Adrenal gland (tissue), 9 donors: ENCODE measurements at regions not wholly inside any gene's neighbourhood (a gene's known extent, or its start where the extent isn't known, plus 50 kb on each side); places are given as distances from the start of the nearest gene placed in this dataset.

ENCODE experiments used
- DNase-seq, 7 donors: peaks; one replicate each; pipeline ENCODE4 v3.0.0-alpha.2; 2019 to 2020
- H3K27ac ChIP-seq, 5 donors: fragments of 200-600 bp; sonication (generic) in 4 of 5; 1 replicate in 3 of 5; 2 replicates in 2 of 5; pipeline versions ENCODE4 v1.5.1 to v1.8.0; 2016 to 2020; ENCODE audit warnings: mild to moderate bottlenecking in 1 of 5
- H3K27me3 ChIP-seq: fragments of 200-600 bp; 2 replicates; pipeline ENCODE4 v1.8.0; 2021
- H3K36me3 ChIP-seq, 2 donors: fragments of 200-600 bp; replicated peaks in 1 of 2; 1 replicate in 1 of 2; 2 replicates in 1 of 2; pipeline versions ENCODE4 v1.5.1 to v1.8.0; 2018 to 2022
- H3K4me1 ChIP-seq, 2 donors: fragments of 200-600 bp; replicated peaks in 1 of 2; 1 replicate in 1 of 2; 2 replicates in 1 of 2; pipeline versions ENCODE4 v1.5.1 to v1.8.0; 2018 to 2021
- H3K4me3 ChIP-seq, 4 donors: fragments of 200-600 bp; sonication (generic) in 3 of 4; one replicate each; pipeline ENCODE4 v1.5.1; 2016 to 2018
- H3K9me3 ChIP-seq, 3 donors: fragments of 200-600 bp; sonication (generic) in 1 of 3; replicated peaks in 1 of 3; 1 replicate in 2 of 3; 2 replicates in 1 of 3; pipeline versions ENCODE4 v1.5.1 to v1.8.0; 2016 to 2021
- CTCF ChIP-seq, 6 experiments: fragments of 450-650 bp in 4 of 6; fragments of 200-600 bp in 2 of 6; sonication (generic) in 1 of 6; IDR thresholded peaks; 1 replicate in 5 of 6; 2 replicates in 1 of 6; pipeline versions ENCODE4 v1.5.1 to v1.8.0; 2016 to 2021; ENCODE audit warnings: antibody characterized with exemption in 6 of 6, mild to moderate bottlenecking in 2 of 6, moderate library complexity in 1 of 6
- POLR2A ChIP-seq, 2 donors: fragments of 450-650 bp; IDR thresholded peaks; one replicate each; pipeline ENCODE4 v1.6.1; 2017; ENCODE audit warnings: antibody characterized with exemption in 2 of 2, mild to moderate bottlenecking in 2 of 2, moderate library complexity in 1 of 2
- WGBS, 4 donors: extraction: QIAGEN DNeasy Blood & Tissue Kit in 2 of 4; methylation state at CpG; one replicate each; pipeline versions ENCODE4 v1.1.5 to v1.1.7; 2013 to 2017; 5-methylcytosine and 5-hydroxymethylcytosine counted together
- intact Hi-C, 2 donors: fragments of 100-400 bp; cut with DNase I; formaldehyde crosslinking; loops; one replicate each; pipeline versions ENCODE4 v1.14.1 to v1.15.0; 2022 to 2023
- donor health status: healthy with polysubstance abuse.
- donor health status: Bipolar disorder and iron deficiency.
- donor health status: DM: yes; HTN: yes; CAD: no.
- donor health status: DM: no; HTN: no; CAD: no.
- donor health status: DM: no; HTN: no; CAD: no.

GRCh38 chr16:6360641-6361040 lies 972.0 kb upstream of the RBFOX1 start:
- Histone ChIP-seq H3K27ac (no peak overlapping the region), H3K4me3 (no peak overlapping the region), H3K27me3 (no peaks in the 10 kb centered on the region), H3K36me3 (no peaks in the 10 kb centered on the region), H3K9me3 (no peaks in the 10 kb centered on the region), H3K4me1 (no peaks in the 10 kb centered on the region)
- no peak for DNase-seq
- intact Hi-C loops = no loop called here
- WGBS, 4 donors = 79 to 91% (median 86%) methylated on average over 7 of the region's 7 CpGs
- no peak for TF ChIP-seq POLR2A (IDR thresholded peaks at IDR 0.05)
- no peak for TF ChIP-seq CTCF (IDR thresholded peaks at IDR 0.05)

- 32 to 37% (median 35%) methylated on average over 7 of the region's 7 CpGs for WGBS, 4 donors
- TF ChIP-seq CTCF (IDR thresholded peaks at IDR 0.05) = no peak
- TF ChIP-seq POLR2A (IDR thresholded peaks at IDR 0.05) = no peak
- Histone ChIP-seq H3K4me3 (no peak overlapping the region), H3K4me1 (no peaks in the 10 kb centered on the region), H3K27me3 (no peaks in the 10 kb centered on the region), H3K27ac (no peak overlapping the region), H3K9me3 (no peaks in the 10 kb centered on the region), H3K36me3 (no peaks in the 10 kb centered on the region)
- no peak for DNase-seq
- intact Hi-C loops = no loop called here
These were observed 975.7 kb upstream of the RBFOX1 start for GRCh38 chr16:6356911-6357310.

GRCh38 chr16:6349725-6350124 lies 982.9 kb upstream of the RBFOX1 start:
- Histone ChIP-seq H3K9me3 (no peaks in the 10 kb centered on the region), H3K36me3 (no peaks in the 10 kb centered on the region), H3K4me1 (no peaks in the 10 kb centered on the region), H3K27ac (no peak overlapping the region), H3K27me3 (no peaks in the 10 kb centered on the region), H3K4me3 (no peak overlapping the region)
- TF ChIP-seq CTCF (IDR thresholded peaks at IDR 0.05) (no peak), POLR2A (IDR thresholded peaks at IDR 0.05) (no peak)
- no peak for DNase-seq
- 54 to 75% (median 64%) methylated on average over 4 of the region's 4 CpGs for WGBS, 4 donors
- intact Hi-C loops = no loop called here

- Histone ChIP-seq H3K27me3 (no peaks in the 10 kb centered on the region), H3K4me3 (no peak overlapping the region), H3K4me1 (no peaks in the 10 kb centered on the region), H3K27ac (no peak overlapping the region), H3K36me3 (no peaks in the 10 kb centered on the region), H3K9me3 (no peaks in the 10 kb centered on the region)
- intact Hi-C loops = no loop called here
- TF ChIP-seq CTCF (IDR thresholded peaks at IDR 0.05) (no peak), POLR2A (IDR thresholded peaks at IDR 0.05) (no peak)
- no peak for DNase-seq
- WGBS, 4 donors = 86 to 94% (median 90%) methylated on average over 4 of the region's 4 CpGs
These were observed 987.6 kb upstream of the RBFOX1 start for GRCh38 chr16:6345090-6345489.
